Esophagus squamous epithelium (tissue), 4 donors: ENCODE measurements at regions not wholly inside any gene's neighbourhood (a gene's known extent, or its start where the extent isn't known, plus 50 kb on each side); places are given as distances from the start of the nearest gene placed in this dataset.
"Not testable (repeated sequence)": the region's sequence is repeated elsewhere in the genome, so short reads cannot be mapped to it uniquely, and the experiment has no call there.

Source experiments
- CTCF ChIP-seq, 6 experiments: fragments of 450-650 bp in 4 of 6; fragments of 200-600 bp in 2 of 6; sonication (generic) in 2 of 6; IDR thresholded peaks; one replicate each; pipeline ENCODE4 v1.5.1; 2016 to 2019; ENCODE audit warnings: antibody characterized with exemption in 6 of 6, mild to moderate bottlenecking in 4 of 6, moderate library complexity in 4 of 6
- POLR2A ChIP-seq, 4 donors: fragments of 450-650 bp; IDR thresholded peaks; one replicate each; pipeline ENCODE4 v1.6.1; 2017; ENCODE audit warnings: antibody characterized with exemption in 4 of 4, mild to moderate bottlenecking in 4 of 4, moderate library complexity in 3 of 4

GRCh38 chr4:110876214-110876613, 253.3 kb upstream of the PITX2 start:
- not testable (repeated sequence) for TF ChIP-seq CTCF, POLR2A (IDR thresholded peaks at IDR 0.05)
